Peyer's patch (tissue), 4 donors: ENCODE measurements at regions not wholly inside any gene's neighbourhood (a gene's known extent, or its start where the extent isn't known, plus 50 kb on each side); places are given as distances from the start of the nearest gene placed in this dataset.

Source experiments
- POLR2A ChIP-seq, 2 donors: fragments of 450-650 bp; IDR thresholded peaks; one replicate each; pipeline ENCODE4 v1.5.1; 2017; ENCODE audit warnings: antibody characterized with exemption in 2 of 2, mild to moderate bottlenecking in 2 of 2, moderate library complexity in 2 of 2
- TF ChIP-seq, protein P1 (sequence below), 6 experiments: fragments of 450-650 bp in 4 of 6; fragments of 200-600 bp in 2 of 6; sonication (generic) in 1 of 6; IDR thresholded peaks; one replicate each; pipeline ENCODE4 v1.5.1; 2017 to 2019; ENCODE audit warnings: antibody characterized with exemption in 6 of 6, mild to moderate bottlenecking in 3 of 6, moderate library complexity in 1 of 6

GRCh38 chr2:194253528-194254259 is 1403.3 kb upstream of the SLC39A10 start:
- no peak for TF ChIP-seq POLR2A (IDR thresholded peaks at IDR 0.05)
- TF ChIP-seq, protein P1, sequence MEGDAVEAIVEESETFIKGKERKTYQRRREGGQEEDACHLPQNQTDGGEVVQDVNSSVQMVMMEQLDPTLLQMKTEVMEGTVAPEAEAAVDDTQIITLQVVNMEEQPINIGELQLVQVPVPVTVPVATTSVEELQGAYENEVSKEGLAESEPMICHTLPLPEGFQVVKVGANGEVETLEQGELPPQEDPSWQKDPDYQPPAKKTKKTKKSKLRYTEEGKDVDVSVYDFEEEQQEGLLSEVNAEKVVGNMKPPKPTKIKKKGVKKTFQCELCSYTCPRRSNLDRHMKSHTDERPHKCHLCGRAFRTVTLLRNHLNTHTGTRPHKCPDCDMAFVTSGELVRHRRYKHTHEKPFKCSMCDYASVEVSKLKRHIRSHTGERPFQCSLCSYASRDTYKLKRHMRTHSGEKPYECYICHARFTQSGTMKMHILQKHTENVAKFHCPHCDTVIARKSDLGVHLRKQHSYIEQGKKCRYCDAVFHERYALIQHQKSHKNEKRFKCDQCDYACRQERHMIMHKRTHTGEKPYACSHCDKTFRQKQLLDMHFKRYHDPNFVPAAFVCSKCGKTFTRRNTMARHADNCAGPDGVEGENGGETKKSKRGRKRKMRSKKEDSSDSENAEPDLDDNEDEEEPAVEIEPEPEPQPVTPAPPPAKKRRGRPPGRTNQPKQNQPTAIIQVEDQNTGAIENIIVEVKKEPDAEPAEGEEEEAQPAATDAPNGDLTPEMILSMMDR (IDR thresholded peaks at IDR 0.05), result no peak
